ENCODE measurements at regions not wholly inside any gene's neighbourhood (a gene's known extent, or its start where the extent isn't known, plus 50 kb on each side); places are given as distances from the start of the nearest gene placed in this dataset.

GRCh38 chr7:46145412-46145811 lies 224.3 kb upstream of the IGFBP3 start (continued):
- TF ChIP-seq CHD7 (IDR thresholded peaks at IDR 0.05; ENCODE audit: insufficient replicate concordance, low read length), result no peak
- no peak for TF ChIP-seq PHF8 (conservative IDR thresholded peaks at IDR 0.05; ENCODE audit: low read depth, low read length)
- no peak for TF ChIP-seq RXRA (IDR thresholded peaks at IDR 0.05; ENCODE audit: insufficient read depth, low read depth, low read length)
- TF ChIP-seq SIN3A (conservative IDR thresholded peaks at IDR 0.05 in 1 of 2, IDR thresholded peaks at IDR 0.05 in 1 of 2; ENCODE audit: low read depth in 1 of 2, low read length in 2 of 2), result no peak
- no peak for TF ChIP-seq E2F6 (IDR thresholded peaks at IDR 0.05)
- no peak for TF ChIP-seq NRF1 (IDR thresholded peaks at IDR 0.05; ENCODE audit: low read depth, low read length)
- peak; percentile 100 for TF ChIP-seq TEAD4 (IDR thresholded peaks at IDR 0.05; ENCODE audit: low read depth, low read length)
- TF ChIP-seq SAP30 (IDR thresholded peaks at IDR 0.05; ENCODE audit: insufficient read depth, insufficient replicate concordance, low read length), result no peak
- no peak for TF ChIP-seq KDM5A (IDR thresholded peaks at IDR 0.05; ENCODE audit: low read length)
- no peak for TF ChIP-seq KDM1A (IDR thresholded peaks at IDR 0.05; ENCODE audit: borderline replicate concordance, low read length)
- TF ChIP-seq SP4 (IDR thresholded peaks at IDR 0.05; ENCODE audit: low read length), result no peak

All from H1 (cell line).